ENCODE measurements at regions not wholly inside any gene's neighbourhood (a gene's known extent, or its start where the extent isn't known, plus 50 kb on each side); places are given as distances from the start of the nearest gene placed in this dataset.

DNA sequence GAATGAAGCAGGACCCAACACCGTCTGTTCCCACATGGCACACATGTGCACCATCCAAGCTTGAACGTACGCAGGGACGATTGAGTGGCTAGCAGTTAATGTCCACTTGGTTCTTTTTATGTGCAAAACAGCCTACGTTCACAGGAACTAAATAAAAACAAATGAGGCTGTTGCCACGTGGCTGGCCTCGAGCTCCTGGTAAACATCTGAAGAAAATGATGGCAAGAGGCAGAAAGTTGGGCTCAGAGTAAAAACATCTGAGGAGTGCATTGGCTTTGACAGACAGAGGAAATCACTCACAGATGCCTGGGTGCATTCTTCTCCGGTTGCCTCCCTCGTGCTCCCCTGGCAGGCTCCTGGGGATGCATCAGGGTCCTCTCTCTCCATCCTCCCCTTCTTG, 177.9 kb downstream of the NRP2 start:
- TF ChIP-seq, protein P1, sequence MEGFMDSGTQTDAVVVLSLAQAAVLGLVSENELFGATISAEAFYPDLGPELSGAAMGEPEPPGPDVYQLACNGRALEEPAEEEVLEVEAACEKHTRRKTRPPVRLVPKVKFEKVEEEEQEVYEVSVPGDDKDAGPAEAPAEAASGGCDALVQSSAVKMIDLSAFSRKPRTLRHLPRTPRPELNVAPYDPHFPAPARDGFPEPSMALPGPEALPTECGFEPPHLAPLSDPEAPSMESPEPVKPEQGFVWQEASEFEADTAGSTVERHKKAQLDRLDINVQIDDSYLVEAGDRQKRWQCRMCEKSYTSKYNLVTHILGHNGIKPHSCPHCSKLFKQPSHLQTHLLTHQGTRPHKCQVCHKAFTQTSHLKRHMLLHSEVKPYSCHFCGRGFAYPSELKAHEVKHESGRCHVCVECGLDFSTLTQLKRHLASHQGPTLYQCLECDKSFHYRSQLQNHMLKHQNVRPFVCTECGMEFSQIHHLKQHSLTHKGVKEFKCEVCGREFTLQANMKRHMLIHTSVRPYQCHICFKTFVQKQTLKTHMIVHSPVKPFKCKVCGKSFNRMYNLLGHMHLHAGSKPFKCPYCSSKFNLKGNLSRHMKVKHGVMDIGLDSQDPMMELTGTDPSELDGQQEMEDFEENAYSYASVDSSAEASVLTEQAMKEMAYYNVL (CRISPR knock-in tag; IDR thresholded peaks at IDR 0.05; ENCODE audit: borderline replicate concordance): no peak
- no peak for TF ChIP-seq ZNF335 (CRISPR knock-in tag; IDR thresholded peaks at IDR 0.05)
- TF ChIP-seq SP1 (IDR thresholded peaks at IDR 0.05): no peak
- no peak for TF ChIP-seq SP1 (CRISPR knock-in tag; IDR thresholded peaks at IDR 0.05)
- TF ChIP-seq ERF (CRISPR knock-in tag; IDR thresholded peaks at IDR 0.05): no peak
- no peak for TF ChIP-seq HDAC6 (IDR thresholded peaks at IDR 0.05; ENCODE audit: low read depth, low read length)
- no peak for TF ChIP-seq EP300 (IDR thresholded peaks at IDR 0.05; ENCODE audit: low read depth in 2 of 2, low read length in 2 of 2)
- no peak for TF ChIP-seq EP300 (CRISPR knock-in tag; IDR thresholded peaks at IDR 0.05; ENCODE audit: borderline replicate concordance)
- TF ChIP-seq ESRRA (CRISPR knock-in tag; IDR thresholded peaks at IDR 0.05; ENCODE audit: low read depth): no peak
- TF ChIP-seq SETDB1 (CRISPR knock-in tag; IDR thresholded peaks at IDR 0.05; ENCODE audit: borderline replicate concordance): no peak
- TF ChIP-seq, protein P2, sequence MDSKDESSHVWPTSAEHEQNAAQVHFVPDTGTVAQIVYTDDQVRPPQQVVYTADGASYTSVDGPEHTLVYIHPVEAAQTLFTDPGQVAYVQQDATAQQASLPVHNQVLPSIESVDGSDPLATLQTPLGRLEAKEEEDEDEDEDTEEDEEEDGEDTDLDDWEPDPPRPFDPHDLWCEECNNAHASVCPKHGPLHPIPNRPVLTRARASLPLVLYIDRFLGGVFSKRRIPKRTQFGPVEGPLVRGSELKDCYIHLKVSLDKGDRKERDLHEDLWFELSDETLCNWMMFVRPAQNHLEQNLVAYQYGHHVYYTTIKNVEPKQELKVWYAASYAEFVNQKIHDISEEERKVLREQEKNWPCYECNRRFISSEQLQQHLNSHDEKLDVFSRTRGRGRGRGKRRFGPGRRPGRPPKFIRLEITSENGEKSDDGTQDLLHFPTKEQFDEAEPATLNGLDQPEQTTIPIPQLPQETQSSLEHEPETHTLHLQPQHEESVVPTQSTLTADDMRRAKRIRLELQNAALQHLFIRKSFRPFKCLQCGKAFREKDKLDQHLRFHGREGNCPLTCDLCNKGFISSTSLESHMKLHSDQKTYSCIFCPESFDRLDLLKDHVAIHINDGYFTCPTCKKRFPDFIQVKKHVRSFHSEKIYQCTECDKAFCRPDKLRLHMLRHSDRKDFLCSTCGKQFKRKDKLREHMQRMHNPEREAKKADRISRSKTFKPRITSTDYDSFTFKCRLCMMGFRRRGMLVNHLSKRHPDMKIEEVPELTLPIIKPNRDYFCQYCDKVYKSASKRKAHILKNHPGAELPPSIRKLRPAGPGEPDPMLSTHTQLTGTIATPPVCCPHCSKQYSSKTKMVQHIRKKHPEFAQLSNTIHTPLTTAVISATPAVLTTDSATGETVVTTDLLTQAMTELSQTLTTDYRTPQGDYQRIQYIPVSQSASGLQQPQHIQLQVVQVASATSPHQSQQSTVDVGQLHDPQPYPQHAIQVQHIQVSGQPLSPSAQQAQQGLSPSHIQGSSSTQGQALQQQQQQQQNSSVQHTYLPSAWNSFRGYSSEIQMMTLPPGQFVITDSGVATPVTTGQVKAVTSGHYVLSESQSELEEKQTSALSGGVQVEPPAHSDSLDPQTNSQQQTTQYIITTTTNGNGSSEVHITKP (CRISPR knock-in tag; IDR thresholded peaks at IDR 0.05; ENCODE audit: low read depth): no peak
- no peak for TF ChIP-seq NCOA2 (CRISPR knock-in tag; IDR thresholded peaks at IDR 0.05)
- TF ChIP-seq, protein P3, sequence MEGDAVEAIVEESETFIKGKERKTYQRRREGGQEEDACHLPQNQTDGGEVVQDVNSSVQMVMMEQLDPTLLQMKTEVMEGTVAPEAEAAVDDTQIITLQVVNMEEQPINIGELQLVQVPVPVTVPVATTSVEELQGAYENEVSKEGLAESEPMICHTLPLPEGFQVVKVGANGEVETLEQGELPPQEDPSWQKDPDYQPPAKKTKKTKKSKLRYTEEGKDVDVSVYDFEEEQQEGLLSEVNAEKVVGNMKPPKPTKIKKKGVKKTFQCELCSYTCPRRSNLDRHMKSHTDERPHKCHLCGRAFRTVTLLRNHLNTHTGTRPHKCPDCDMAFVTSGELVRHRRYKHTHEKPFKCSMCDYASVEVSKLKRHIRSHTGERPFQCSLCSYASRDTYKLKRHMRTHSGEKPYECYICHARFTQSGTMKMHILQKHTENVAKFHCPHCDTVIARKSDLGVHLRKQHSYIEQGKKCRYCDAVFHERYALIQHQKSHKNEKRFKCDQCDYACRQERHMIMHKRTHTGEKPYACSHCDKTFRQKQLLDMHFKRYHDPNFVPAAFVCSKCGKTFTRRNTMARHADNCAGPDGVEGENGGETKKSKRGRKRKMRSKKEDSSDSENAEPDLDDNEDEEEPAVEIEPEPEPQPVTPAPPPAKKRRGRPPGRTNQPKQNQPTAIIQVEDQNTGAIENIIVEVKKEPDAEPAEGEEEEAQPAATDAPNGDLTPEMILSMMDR (CRISPR knock-in tag; IDR thresholded peaks at IDR 0.05): no peak

All from HepG2 (cell line).